ENCODE measurements at regions not wholly inside any gene's neighbourhood (a gene's known extent, or its start where the extent isn't known, plus 50 kb on each side); places are given as distances from the start of the nearest gene placed in this dataset.

- no peak for TF ChIP-seq HDGF (IDR thresholded peaks at IDR 0.05; ENCODE audit: borderline replicate concordance)
- no peak for TF ChIP-seq CTBP1 (IDR thresholded peaks at IDR 0.05; ENCODE audit: borderline replicate concordance)
- TF ChIP-seq ZNF384 (IDR thresholded peaks at IDR 0.05), result no peak
- no peak for TF ChIP-seq FOXA1 (IDR thresholded peaks at IDR 0.05)
- TF ChIP-seq TARDBP (IDR thresholded peaks at IDR 0.05), result no peak
- no peak for TF ChIP-seq LEF1 (IDR thresholded peaks at IDR 0.05; ENCODE audit: borderline replicate concordance)
- no peak for TF ChIP-seq ELF4 (IDR thresholded peaks at IDR 0.05)
- CTCF ChIA-PET, result no interaction called here
- POLR2A ChIA-PET, result interaction anchor here (0.6 kb wide), 1 partner anchor 606 kb away, joined by 3 read pairs; no protein-coding TSS in a partner anchor
These were observed 90.9 kb downstream of the BMP4 start for GRCh38 chr14:53865711-53866110.

GRCh38 chr14:53861781-53862180 lies 94.8 kb downstream of the BMP4 start:
- CTCF ChIA-PET, result no interaction called here
- TF ChIP-seq ELF4 (IDR thresholded peaks at IDR 0.05) (no peak), FOXM1 (IDR thresholded peaks at IDR 0.05; ENCODE audit: borderline replicate concordance) (no peak), FOXA1 (IDR thresholded peaks at IDR 0.05) (no peak), BHLHE40 (IDR thresholded peaks at IDR 0.05; ENCODE audit: borderline replicate concordance) (no peak), LEF1 (IDR thresholded peaks at IDR 0.05; ENCODE audit: borderline replicate concordance) (no peak), ARNT (IDR thresholded peaks at IDR 0.05) (no peak), SP1 (IDR thresholded peaks at IDR 0.05) (no peak)
- no peak for DNase-seq (ENCODE audit: extremely low spot score)
- POLR2A ChIA-PET, result no interaction called here

More at GRCh38 chr14:53865711-53866110, 90.9 kb downstream of the BMP4 start:
- no peak for DNase-seq (ENCODE audit: extremely low spot score)

GRCh38 chr14:53858345-53858684 lies 98.3 kb downstream of the BMP4 start:
- no peak for TF ChIP-seq SUZ12 (IDR thresholded peaks at IDR 0.05)
- no peak for TF ChIP-seq CTBP1 (IDR thresholded peaks at IDR 0.05; ENCODE audit: borderline replicate concordance)
- ChIA-PET CTCF (interaction anchor here (0.7 kb wide), 1 partner anchor 9 kb away, joined by 4 read pairs; no protein-coding TSS in a partner anchor), POLR2A (no interaction called here)
- no peak for DNase-seq (ENCODE audit: extremely low spot score)

DNA sequence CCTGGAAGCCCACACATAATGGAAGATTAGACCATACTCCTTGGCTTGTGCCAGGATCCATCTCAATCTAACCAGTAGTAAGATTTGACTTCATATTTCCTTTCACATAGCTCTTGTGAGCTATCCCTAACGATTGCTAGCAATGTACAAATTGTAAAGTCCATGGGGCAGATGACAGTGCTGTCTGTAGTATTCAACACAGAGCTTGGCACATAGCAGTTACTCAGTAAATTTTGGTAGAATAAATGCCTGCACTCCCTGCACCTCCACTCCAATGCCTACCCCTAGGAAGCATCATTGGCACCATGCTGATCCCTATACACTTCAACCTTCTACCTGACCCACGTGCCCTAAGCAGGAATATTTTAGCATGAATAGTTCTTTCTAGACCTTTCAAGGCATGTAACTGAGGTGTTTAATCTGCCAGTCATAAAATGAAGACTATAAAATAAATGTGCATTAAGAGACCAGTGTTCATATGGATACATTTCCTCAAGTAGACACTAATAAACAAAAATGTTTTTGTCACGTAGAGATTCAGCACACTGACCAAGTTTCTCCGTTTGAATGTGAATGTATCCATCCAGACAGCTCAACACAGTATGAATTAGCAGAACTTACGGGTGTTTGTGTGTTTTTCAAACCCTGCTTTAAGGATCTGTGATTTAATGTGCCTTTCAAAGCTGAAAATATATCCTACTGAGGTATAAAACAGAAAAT lies 98.8 kb downstream of the BMP4 start:
- POLR2A ChIA-PET, result no interaction called here
- CTCF ChIA-PET, result no interaction called here
- DNase-seq (ENCODE audit: extremely low spot score), result no peak
- TF ChIP-seq FOXA1 (IDR thresholded peaks at IDR 0.05) (no peak), SUZ12 (IDR thresholded peaks at IDR 0.05) (no peak), LEF1 (IDR thresholded peaks at IDR 0.05; ENCODE audit: borderline replicate concordance) (no peak), ARNT (IDR thresholded peaks at IDR 0.05) (no peak), BHLHE40 (IDR thresholded peaks at IDR 0.05; ENCODE audit: borderline replicate concordance) (no peak), NFRKB (IDR thresholded peaks at IDR 0.05) (no peak)

- no peak for TF ChIP-seq NFRKB (IDR thresholded peaks at IDR 0.05)
- TF ChIP-seq CTBP1 (IDR thresholded peaks at IDR 0.05; ENCODE audit: borderline replicate concordance), result no peak
- no peak for TF ChIP-seq FOXK2 (IDR thresholded peaks at IDR 0.05)
- no peak for TF ChIP-seq L3MBTL2 (conservative IDR thresholded peaks at IDR 0.05)
- TF ChIP-seq, protein P1, sequence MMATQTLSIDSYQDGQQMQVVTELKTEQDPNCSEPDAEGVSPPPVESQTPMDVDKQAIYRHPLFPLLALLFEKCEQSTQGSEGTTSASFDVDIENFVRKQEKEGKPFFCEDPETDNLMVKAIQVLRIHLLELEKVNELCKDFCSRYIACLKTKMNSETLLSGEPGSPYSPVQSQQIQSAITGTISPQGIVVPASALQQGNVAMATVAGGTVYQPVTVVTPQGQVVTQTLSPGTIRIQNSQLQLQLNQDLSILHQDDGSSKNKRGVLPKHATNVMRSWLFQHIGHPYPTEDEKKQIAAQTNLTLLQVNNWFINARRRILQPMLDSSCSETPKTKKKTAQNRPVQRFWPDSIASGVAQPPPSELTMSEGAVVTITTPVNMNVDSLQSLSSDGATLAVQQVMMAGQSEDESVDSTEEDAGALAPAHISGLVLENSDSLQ (IDR thresholded peaks at IDR 0.05), result no peak
- TF ChIP-seq BHLHE40 (IDR thresholded peaks at IDR 0.05; ENCODE audit: borderline replicate concordance), result no peak
- TF ChIP-seq ARNT (IDR thresholded peaks at IDR 0.05), result no peak
- TF ChIP-seq LEF1 (IDR thresholded peaks at IDR 0.05; ENCODE audit: borderline replicate concordance), result no peak
- TF ChIP-seq ELF4 (IDR thresholded peaks at IDR 0.05), result no peak
- TF ChIP-seq SP1 (IDR thresholded peaks at IDR 0.05), result no peak
- TF ChIP-seq SUZ12 (IDR thresholded peaks at IDR 0.05), result no peak
- no peak for DNase-seq (ENCODE audit: extremely low spot score)
- CTCF ChIA-PET, result no interaction called here
- POLR2A ChIA-PET, result no interaction called here
These were observed 101.1 kb downstream of the BMP4 start for GRCh38 chr14:53855574-53855973.

GRCh38 chr14:53855127-53855526 lies 101.5 kb downstream of the BMP4 start:
- CTCF ChIA-PET, result no interaction called here
- no peak for TF ChIP-seq SUZ12 (IDR thresholded peaks at IDR 0.05)
- no peak for TF ChIP-seq NFRKB (IDR thresholded peaks at IDR 0.05)
- no peak for TF ChIP-seq HDGF (IDR thresholded peaks at IDR 0.05; ENCODE audit: borderline replicate concordance)
- TF ChIP-seq LEF1 (IDR thresholded peaks at IDR 0.05; ENCODE audit: borderline replicate concordance), result no peak
- no peak for TF ChIP-seq ARNT (IDR thresholded peaks at IDR 0.05)
- TF ChIP-seq ZNF384 (IDR thresholded peaks at IDR 0.05), result no peak
- no peak for TF ChIP-seq TARDBP (IDR thresholded peaks at IDR 0.05)
- no peak for DNase-seq (ENCODE audit: extremely low spot score)
- POLR2A ChIA-PET, result no interaction called here

DNA sequence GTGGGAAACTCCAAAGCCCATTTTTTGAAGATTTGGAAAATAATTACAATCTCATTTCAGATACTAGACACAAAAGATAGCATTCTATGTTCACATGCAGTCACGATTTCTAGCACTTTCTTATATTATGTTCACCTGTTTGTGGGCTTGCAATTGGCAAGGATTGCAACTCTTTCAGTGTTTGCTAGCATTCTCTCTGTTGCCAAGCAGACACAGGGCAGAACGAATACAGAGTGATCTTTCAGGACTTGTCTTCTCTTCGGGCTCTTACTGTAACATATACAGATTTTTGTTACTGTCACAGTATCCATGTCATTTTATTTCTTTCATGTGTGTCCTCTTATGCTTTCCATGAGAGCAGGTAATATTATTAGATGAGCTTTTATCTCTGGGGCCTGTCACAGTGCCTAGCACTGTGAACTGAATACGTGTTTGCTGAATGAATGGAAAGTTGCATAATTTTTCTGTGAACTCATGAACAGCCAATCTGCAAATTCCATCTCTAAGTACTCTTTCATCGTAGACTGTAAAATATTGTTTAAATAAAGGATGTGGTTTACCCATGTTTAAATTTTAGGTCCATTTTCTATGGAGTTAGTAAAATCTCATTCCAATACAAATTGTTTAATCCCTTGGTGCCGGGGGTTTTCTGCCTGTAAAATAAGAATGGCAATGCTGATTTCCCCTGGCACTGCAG lies 105.1 kb downstream of the BMP4 start:
- ChIA-PET POLR2A (no interaction called here), CTCF (no interaction called here)
- no peak for TF ChIP-seq TARDBP (IDR thresholded peaks at IDR 0.05)
- no peak for TF ChIP-seq ELF4 (IDR thresholded peaks at IDR 0.05)
- no peak for TF ChIP-seq L3MBTL2 (conservative IDR thresholded peaks at IDR 0.05)
- TF ChIP-seq HDGF (IDR thresholded peaks at IDR 0.05; ENCODE audit: borderline replicate concordance), result no peak
- no peak for TF ChIP-seq SP1 (IDR thresholded peaks at IDR 0.05)
- TF ChIP-seq FOXM1 (IDR thresholded peaks at IDR 0.05; ENCODE audit: borderline replicate concordance), result no peak
- no peak for TF ChIP-seq SUZ12 (IDR thresholded peaks at IDR 0.05)
- DNase-seq (ENCODE audit: extremely low spot score), result no peak

GRCh38 chr14:53850714-53851296 lies 105.8 kb downstream of the BMP4 start:
- TF ChIP-seq L3MBTL2 (conservative IDR thresholded peaks at IDR 0.05) (no peak), BHLHE40 (IDR thresholded peaks at IDR 0.05; ENCODE audit: borderline replicate concordance) (no peak), FOXK2 (IDR thresholded peaks at IDR 0.05) (no peak), ZNF384 (IDR thresholded peaks at IDR 0.05) (no peak), NFRKB (IDR thresholded peaks at IDR 0.05) (no peak), SUZ12 (IDR thresholded peaks at IDR 0.05) (no peak), SP1 (IDR thresholded peaks at IDR 0.05) (no peak), CTBP1 (IDR thresholded peaks at IDR 0.05; ENCODE audit: borderline replicate concordance) (no peak), ELF4 (IDR thresholded peaks at IDR 0.05) (no peak), FOXA1 (IDR thresholded peaks at IDR 0.05) (no peak), FOXM1 (IDR thresholded peaks at IDR 0.05; ENCODE audit: borderline replicate concordance) (no peak), TARDBP (IDR thresholded peaks at IDR 0.05) (no peak), HDGF (IDR thresholded peaks at IDR 0.05; ENCODE audit: borderline replicate concordance) (no peak), LEF1 (IDR thresholded peaks at IDR 0.05; ENCODE audit: borderline replicate concordance) (no peak)
- CTCF ChIA-PET, result interaction anchor here (0.6 kb wide), 1 partner anchor 503 kb away, joined by 5 read pairs; no protein-coding TSS in a partner anchor
- POLR2A ChIA-PET, result no interaction called here
- DNase-seq (ENCODE audit: extremely low spot score), result no peak

Data from HEK293T (cell line).